ENCODE measurements at regions not wholly inside any gene's neighbourhood (a gene's known extent, or its start where the extent isn't known, plus 50 kb on each side); places are given as distances from the start of the nearest gene placed in this dataset.

- no peak overlapping the region for H3K27ac ChIP-seq
- ChIA-PET CTCF (interaction anchor here (0.9 kb wide), 1 partner anchor 332 kb away, joined by 4 read pairs; no protein-coding TSS in a partner anchor), POLR2A (ENCODE audit: low non-redundant PET) (no interaction called here)
- DNase-seq (ENCODE audit: low spot score): no peak
- TF ChIP-seq CTCF (conservative IDR thresholded peaks at IDR 0.05; ENCODE audit: low read depth): no peak
Observed at GRCh38 chr7:54091322-54091721, 450.9 kb upstream of the VSTM2A start.

DNA sequence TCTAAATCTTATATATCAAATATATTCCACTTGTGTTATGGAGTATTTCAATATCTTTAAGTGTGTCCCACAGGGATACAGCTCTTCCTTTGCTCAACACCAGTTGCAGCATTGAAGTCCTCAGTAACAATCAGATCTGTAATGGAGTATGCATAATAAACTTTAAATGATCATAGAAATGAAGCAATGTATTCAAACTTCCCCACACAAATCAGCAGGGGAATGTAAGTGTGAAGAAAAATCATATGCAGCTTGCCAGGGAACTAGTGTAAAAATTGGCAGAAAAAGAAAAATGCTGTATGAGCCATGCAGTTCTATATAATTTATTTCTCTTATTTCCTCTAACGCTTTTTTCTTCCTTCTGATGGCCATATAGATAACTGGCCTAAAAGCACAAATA is 444.3 kb upstream of the VSTM2A start:
- CTCF ChIA-PET: no interaction called here
- no peak for DNase-seq (ENCODE audit: low spot score)
- POLR2A ChIA-PET (ENCODE audit: low non-redundant PET): no interaction called here
- TF ChIP-seq CTCF (conservative IDR thresholded peaks at IDR 0.05; ENCODE audit: low read depth): no peak
- H3K27ac ChIP-seq: no peak overlapping the region

GRCh38 chr7:54109501-54109900 is 432.7 kb upstream of the VSTM2A start:
- no peak for TF ChIP-seq CTCF (conservative IDR thresholded peaks at IDR 0.05; ENCODE audit: low read depth)
- CTCF ChIA-PET: interaction anchor here (0.8 to 1.1 kb wide), 2 partner anchors 11 to 605 kb away, joined by 3 read pairs; no protein-coding TSS in a partner anchor
- H3K27ac ChIP-seq: no peak overlapping the region
- peak; percentile 64 for DNase-seq (ENCODE audit: low spot score)
- POLR2A ChIA-PET (ENCODE audit: low non-redundant PET): no interaction called here

DNA sequence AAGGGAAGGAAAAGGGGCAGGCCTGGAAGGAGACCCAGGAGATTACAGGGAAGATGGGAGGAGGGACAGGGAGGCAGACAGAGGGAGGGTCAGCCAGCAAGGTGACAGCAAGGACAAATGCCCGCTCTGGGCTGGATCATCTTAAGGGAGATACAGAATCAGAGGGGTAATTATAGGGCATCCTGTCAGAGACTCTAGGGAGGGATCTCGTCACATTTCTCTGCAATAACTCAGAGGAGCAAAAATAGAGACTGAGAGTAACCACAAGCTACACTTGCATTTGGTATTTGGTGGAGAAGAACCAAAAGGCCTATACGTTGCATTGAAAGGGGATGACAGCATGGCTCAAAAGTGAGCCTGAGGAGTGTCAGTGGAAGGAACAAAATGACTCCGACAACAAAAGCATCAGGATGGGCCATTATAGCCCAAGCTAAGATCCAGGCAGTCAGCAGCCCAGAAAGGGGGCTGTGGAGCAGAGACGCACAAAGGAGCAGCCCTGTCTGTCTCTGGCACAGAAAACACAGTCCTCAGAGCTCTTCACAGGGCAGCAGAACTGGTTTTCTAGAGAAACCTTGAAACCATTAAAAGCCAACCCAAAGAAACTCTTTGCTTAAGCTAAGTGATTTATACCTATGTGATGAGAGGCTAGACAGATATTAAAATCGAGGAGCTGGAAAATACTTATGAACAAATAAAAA is 430.2 kb upstream of the VSTM2A start:
- CTCF ChIA-PET: no interaction called here
- POLR2A ChIA-PET (ENCODE audit: low non-redundant PET): no interaction called here
- no peak overlapping the region for H3K27ac ChIP-seq
- TF ChIP-seq CTCF (conservative IDR thresholded peaks at IDR 0.05; ENCODE audit: low read depth): no peak
- DNase-seq (ENCODE audit: low spot score): no peak

- TF ChIP-seq CTCF (conservative IDR thresholded peaks at IDR 0.05; ENCODE audit: low read depth): no peak
- ChIA-PET CTCF (no interaction called here), POLR2A (ENCODE audit: low non-redundant PET) (no interaction called here)
Observed at GRCh38 chr7:54112567-54112966, 429.6 kb upstream of the VSTM2A start.

GRCh38 chr7:54115028-54115763 is 427.0 kb upstream of the VSTM2A start:
- ChIA-PET CTCF (interaction anchor here (0.6 to 1.0 kb wide), 3 partner anchors 18 to 383 kb away, joined by 3 read pairs; no protein-coding TSS in a partner anchor), POLR2A (ENCODE audit: low non-redundant PET) (no interaction called here)
- no peak for TF ChIP-seq CTCF (conservative IDR thresholded peaks at IDR 0.05; ENCODE audit: low read depth)
- no peak for DNase-seq (ENCODE audit: low spot score)
- no peak overlapping the region for H3K27ac ChIP-seq

More at GRCh38 chr7:54112567-54112966, 429.6 kb upstream of the VSTM2A start:
- H3K27ac ChIP-seq: no peak overlapping the region
- no peak for DNase-seq (ENCODE audit: low spot score)

Data from RWPE1 (cell line).